WTC11 (cell line): ENCODE measurements at regions not wholly inside any gene's neighbourhood (a gene's known extent, or its start where the extent isn't known, plus 50 kb on each side); places are given as distances from the start of the nearest gene placed in this dataset.

ENCODE experiments used
- FOXP4 ChIP-seq: sonication (generic); formaldehyde crosslinking; IDR thresholded peaks from 2 replicates; pipeline ENCODE4 v1.8.0; 2022; ENCODE audit warnings: mild to moderate bottlenecking, missing genetic modification reagents
- NR3C1 ChIP-seq: sonication (generic); formaldehyde crosslinking; conservative IDR thresholded peaks from 2 replicates; pipeline ENCODE4 v1.8.1; 2023; ENCODE audit warnings: low read depth, mild to moderate bottlenecking, missing genetic modification reagents
- TEAD1 ChIP-seq: sonication (generic); formaldehyde crosslinking; IDR thresholded peaks from 2 replicates; pipeline ENCODE4 v1.8.0; 2022; ENCODE audit warnings: mild to moderate bottlenecking, missing genetic modification reagents
- TF ChIP-seq, protein P1 (sequence below): fragments of 200-600 bp; IDR thresholded peaks from 2 replicates; pipeline ENCODE4 v1.8.0; 2022; ENCODE audit warnings: antibody characterized with exemption

- TF ChIP-seq NR3C1 (CRISPR knock-in tag) (no peak), FOXP4 (CRISPR knock-in tag) (no peak), TEAD1 (CRISPR knock-in tag) (no peak)
- TF ChIP-seq, protein P1, sequence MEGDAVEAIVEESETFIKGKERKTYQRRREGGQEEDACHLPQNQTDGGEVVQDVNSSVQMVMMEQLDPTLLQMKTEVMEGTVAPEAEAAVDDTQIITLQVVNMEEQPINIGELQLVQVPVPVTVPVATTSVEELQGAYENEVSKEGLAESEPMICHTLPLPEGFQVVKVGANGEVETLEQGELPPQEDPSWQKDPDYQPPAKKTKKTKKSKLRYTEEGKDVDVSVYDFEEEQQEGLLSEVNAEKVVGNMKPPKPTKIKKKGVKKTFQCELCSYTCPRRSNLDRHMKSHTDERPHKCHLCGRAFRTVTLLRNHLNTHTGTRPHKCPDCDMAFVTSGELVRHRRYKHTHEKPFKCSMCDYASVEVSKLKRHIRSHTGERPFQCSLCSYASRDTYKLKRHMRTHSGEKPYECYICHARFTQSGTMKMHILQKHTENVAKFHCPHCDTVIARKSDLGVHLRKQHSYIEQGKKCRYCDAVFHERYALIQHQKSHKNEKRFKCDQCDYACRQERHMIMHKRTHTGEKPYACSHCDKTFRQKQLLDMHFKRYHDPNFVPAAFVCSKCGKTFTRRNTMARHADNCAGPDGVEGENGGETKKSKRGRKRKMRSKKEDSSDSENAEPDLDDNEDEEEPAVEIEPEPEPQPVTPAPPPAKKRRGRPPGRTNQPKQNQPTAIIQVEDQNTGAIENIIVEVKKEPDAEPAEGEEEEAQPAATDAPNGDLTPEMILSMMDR: no peak
Observed at GRCh38 chr6:141562186-141562811, 570.4 kb upstream of the GJE1 start.
